Fibroblast of lung (primary cell): ENCODE measurements at regions not wholly inside any gene's neighbourhood (a gene's known extent, or its start where the extent isn't known, plus 50 kb on each side); places are given as distances from the start of the nearest gene placed in this dataset.

Experiments
- DNase-seq, 2 donors: peaks; one replicate each; pipeline versions ENCODE4 v3.0.0 to v3.0.0-alpha.2; 2010; ENCODE audit warnings: low read depth in 2 of 2
- H2AFZ ChIP-seq: 2 replicates; pipeline ENCODE4 v1.5.1; 2012; ENCODE audit warnings: low read length, control low read depth, inconsistent platforms
- H3K27ac ChIP-seq: 2 replicates; pipeline ENCODE4 v1.5.1; 2011; ENCODE audit warnings: low read length, control low read depth; ENCODE audit not compliant: insufficient read depth
- H3K27me3 ChIP-seq: 2 replicates; pipeline ENCODE4 v1.5.1; 2011; ENCODE audit warnings: mild to moderate bottlenecking, low read length; ENCODE audit not compliant: control insufficient read depth, insufficient read depth
- H3K36me3 ChIP-seq: 2 replicates; pipeline ENCODE4 v1.5.1; 2011; ENCODE audit warnings: low read length; ENCODE audit not compliant: control insufficient read depth, insufficient read depth
- H3K4me1 ChIP-seq: 2 replicates; pipeline ENCODE4 v1.5.1; 2011; ENCODE audit warnings: low read length; ENCODE audit not compliant: control insufficient read depth, insufficient read depth; ENCODE audit errors: extremely low read depth
- H3K4me2 ChIP-seq: 2 replicates; pipeline ENCODE4 v1.5.1; 2011; ENCODE audit warnings: low read length, control low read depth; ENCODE audit not compliant: insufficient read depth; ENCODE audit errors: extremely low read depth
- H3K4me3 ChIP-seq, 4 experiments: fragments of 200-600 bp in 1 of 4; sonication (generic) in 1 of 4; replicated peaks in 1 of 4; 2 replicates each; pipeline ENCODE4 v1.5.1; 2011 to 2016; ENCODE audit warnings: low read length in 4 of 4, low read depth in 3 of 4, mild to moderate bottlenecking in 3 of 4, control low read depth in 2 of 4, inconsistent platforms in 1 of 4, mixed read lengths in 1 of 4; ENCODE audit not compliant: insufficient read depth in 1 of 4; ENCODE audit errors: control extremely low read depth in 1 of 4
- H3K79me2 ChIP-seq: 2 replicates; pipeline ENCODE4 v1.5.1; 2012; ENCODE audit warnings: mild to moderate bottlenecking, low read length, inconsistent platforms; ENCODE audit not compliant: control insufficient read depth, insufficient read depth
- H3K9ac ChIP-seq: 2 replicates; pipeline ENCODE4 v1.5.1; 2011; ENCODE audit warnings: mild to moderate bottlenecking, low read length, control low read depth; ENCODE audit not compliant: insufficient read depth
- H3K9me3 ChIP-seq: 2 replicates; pipeline ENCODE4 v1.5.1; 2012; ENCODE audit warnings: low read depth, low read length; ENCODE audit not compliant: control insufficient read depth, insufficient read depth
- H4K20me1 ChIP-seq: 2 replicates; pipeline ENCODE4 v1.5.1; 2011; ENCODE audit warnings: low read length; ENCODE audit not compliant: control insufficient read depth, insufficient read depth; ENCODE audit errors: extremely low read depth
- CTCF ChIP-seq, 2 donors: IDR thresholded peaks in 1 of 2; conservative IDR thresholded peaks in 1 of 2; 1 replicate in 1 of 2; 2 replicates in 1 of 2; pipeline ENCODE4 v1.5.1; 2011 to 2012; ENCODE audit warnings: low read length in 2 of 2, control low read depth in 1 of 2, inconsistent platforms in 1 of 2, low read depth in 1 of 2, mild to moderate bottlenecking in 1 of 2
- EZH2 ChIP-seq: IDR thresholded peaks from 2 replicates; pipeline ENCODE4 v1.5.1; 2012; ENCODE audit warnings: low read length, control low read depth, mild to moderate bottlenecking; ENCODE audit errors: missing control alignments

GRCh38 chr3:25226747-25227146 is 201.3 kb upstream of the RARB start:
- Histone ChIP-seq H3K9ac (no peak overlapping the region), H3K4me2 (no peak overlapping the region)

GRCh38 chr3:25229586-25229985 is 198.5 kb upstream of the RARB start:
- H3K4me2 ChIP-seq = no peak overlapping the region
- no peak for DNase-seq
- no peak overlapping the region for H3K4me3 ChIP-seq
- no peaks in the 10 kb centered on the region for H3K36me3 ChIP-seq
- H3K9me3 ChIP-seq = no peaks in the 10 kb centered on the region
- H2AFZ ChIP-seq = no peak overlapping the region
- no peak for TF ChIP-seq EZH2
- TF ChIP-seq CTCF (conservative IDR thresholded peaks at IDR 0.05 in 1 of 2, IDR thresholded peaks at IDR 0.05 in 1 of 2; ENCODE audit: low read depth in 1 of 2, low read length in 2 of 2) = no peak
- no peak overlapping the region for H3K9ac ChIP-seq
- no peaks in the 10 kb centered on the region for H3K79me2 ChIP-seq
- no peak overlapping the region for H3K27ac ChIP-seq
- no peaks in the 10 kb centered on the region for H3K27me3 ChIP-seq
- no peaks in the 10 kb centered on the region for H3K4me1 ChIP-seq
- H4K20me1 ChIP-seq = no peaks in the 10 kb centered on the region

More at GRCh38 chr3:25226747-25227146, 201.3 kb upstream of the RARB start:
- TF ChIP-seq CTCF (conservative IDR thresholded peaks at IDR 0.05 in 1 of 2, IDR thresholded peaks at IDR 0.05 in 1 of 2; ENCODE audit: low read depth in 1 of 2, low read length in 2 of 2) (no peak), EZH2 (no peak)
- no peaks in the 10 kb centered on the region for H3K36me3 ChIP-seq
- no peak for DNase-seq
- H3K27ac ChIP-seq = no peak overlapping the region
- H3K27me3 ChIP-seq = no peaks in the 10 kb centered on the region
- no peak overlapping the region for H3K4me3 ChIP-seq
- no peaks in the 10 kb centered on the region for H3K4me1 ChIP-seq
- no peaks in the 10 kb centered on the region for H4K20me1 ChIP-seq
- H3K79me2 ChIP-seq = no peaks in the 10 kb centered on the region
- H2AFZ ChIP-seq = no peak overlapping the region
- no peaks in the 10 kb centered on the region for H3K9me3 ChIP-seq

GRCh38 chr3:25235031-25235430 is 193.0 kb upstream of the RARB start:
- no peak overlapping the region for H2AFZ ChIP-seq
- DNase-seq = peak; percentile 1 to 35
- no peak overlapping the region for H3K4me3 ChIP-seq
- H3K27ac ChIP-seq = no peak overlapping the region
- H3K36me3 ChIP-seq = no peaks in the 10 kb centered on the region
- H3K4me1 ChIP-seq = no peaks in the 10 kb centered on the region
- H4K20me1 ChIP-seq = no peaks in the 10 kb centered on the region
- H3K9ac ChIP-seq = no peak overlapping the region
- H3K9me3 ChIP-seq = no peaks in the 10 kb centered on the region
- TF ChIP-seq CTCF (conservative IDR thresholded peaks at IDR 0.05 in 1 of 2, IDR thresholded peaks at IDR 0.05 in 1 of 2; ENCODE audit: low read depth in 1 of 2, low read length in 2 of 2) = no peak
- no peak for TF ChIP-seq EZH2
- no peaks in the 10 kb centered on the region for H3K27me3 ChIP-seq
- H3K4me2 ChIP-seq = no peak overlapping the region
- no peaks in the 10 kb centered on the region for H3K79me2 ChIP-seq
